ENCODE measurements at regions not wholly inside any gene's neighbourhood (a gene's known extent, or its start where the extent isn't known, plus 50 kb on each side); places are given as distances from the start of the nearest gene placed in this dataset.
"Not testable (repeated sequence)": the region's sequence is repeated elsewhere in the genome, so short reads cannot be mapped to it uniquely, and the experiment has no call there.

DNA sequence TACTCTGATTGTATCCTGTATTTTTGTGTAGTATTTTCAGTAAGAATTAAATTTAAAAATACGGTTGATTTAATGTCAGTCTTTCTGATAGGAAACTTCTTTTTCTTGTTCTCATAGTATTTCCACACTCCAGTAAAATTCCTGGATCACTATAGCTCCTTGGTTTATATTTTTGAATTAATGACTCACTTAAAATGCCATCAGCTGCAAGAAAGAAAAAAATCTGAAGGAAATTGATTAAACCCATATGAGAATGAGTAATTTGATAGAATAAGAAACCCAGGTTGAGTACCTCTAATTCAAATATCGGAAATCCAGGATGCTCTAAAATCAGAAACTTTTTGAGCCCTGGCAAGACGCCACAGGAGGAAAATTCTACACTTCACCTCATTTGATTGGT lies 186.8 kb upstream of the RND3 start:
- no peak for DNase-seq

DNA sequence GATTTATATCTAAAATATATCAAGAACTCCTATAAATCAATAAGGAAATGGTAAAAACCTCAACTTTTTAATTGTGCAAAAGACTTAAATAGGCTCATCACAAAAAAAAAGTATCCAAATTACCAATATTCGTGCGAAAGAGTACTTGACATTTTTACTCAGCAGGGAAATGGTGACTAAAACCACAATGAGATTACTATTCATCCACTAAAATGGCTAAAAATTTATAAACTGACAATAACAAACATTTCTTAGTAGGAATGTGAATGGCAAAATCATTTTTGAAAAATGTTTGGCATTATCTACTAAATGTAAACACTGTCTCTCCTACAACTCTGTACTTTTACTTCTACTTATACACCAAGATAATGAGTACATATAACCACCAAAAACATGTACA lies 184.8 kb upstream of the RND3 start:
- DNase-seq, result no peak

DNA sequence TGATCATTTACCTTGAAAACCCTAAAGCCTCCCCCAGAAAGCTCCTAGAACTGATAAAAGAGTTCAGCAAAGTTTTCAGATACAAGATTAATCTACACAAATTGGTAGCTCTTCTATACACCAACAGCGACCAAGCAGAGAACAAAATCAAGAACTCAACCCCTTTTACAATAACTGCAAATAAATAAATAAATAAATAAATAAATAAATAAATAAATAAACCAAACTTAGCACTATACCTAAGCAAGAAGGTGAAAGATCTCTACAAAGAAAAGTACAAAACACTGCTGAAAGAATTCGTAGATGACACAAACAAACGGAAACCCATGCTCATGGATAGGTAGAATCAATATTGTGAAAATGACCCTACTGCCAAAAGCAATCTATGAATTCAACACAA lies 182.0 kb upstream of the RND3 start:
- DNase-seq, result no peak

DNA sequence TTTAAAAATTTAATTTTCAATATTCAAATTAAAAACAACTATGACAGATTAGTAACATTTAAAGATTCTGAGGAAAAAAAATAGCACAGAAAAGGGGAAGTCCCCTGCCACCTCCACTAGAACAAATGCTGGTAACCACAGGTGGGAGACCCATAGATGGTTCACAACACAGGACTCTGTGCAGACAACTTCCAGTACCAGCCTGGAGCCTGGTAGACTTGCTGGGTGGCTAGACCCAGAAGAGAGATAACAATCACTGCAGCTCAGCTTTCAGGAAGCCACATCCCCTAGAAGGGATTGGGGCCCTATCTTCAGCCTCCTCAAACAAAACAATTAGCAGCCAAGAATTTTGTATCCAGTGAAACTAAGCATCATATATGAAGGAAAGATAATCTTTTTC lies 179.6 kb upstream of the RND3 start:
- DNase-seq, result not testable (repeated sequence)

DNA sequence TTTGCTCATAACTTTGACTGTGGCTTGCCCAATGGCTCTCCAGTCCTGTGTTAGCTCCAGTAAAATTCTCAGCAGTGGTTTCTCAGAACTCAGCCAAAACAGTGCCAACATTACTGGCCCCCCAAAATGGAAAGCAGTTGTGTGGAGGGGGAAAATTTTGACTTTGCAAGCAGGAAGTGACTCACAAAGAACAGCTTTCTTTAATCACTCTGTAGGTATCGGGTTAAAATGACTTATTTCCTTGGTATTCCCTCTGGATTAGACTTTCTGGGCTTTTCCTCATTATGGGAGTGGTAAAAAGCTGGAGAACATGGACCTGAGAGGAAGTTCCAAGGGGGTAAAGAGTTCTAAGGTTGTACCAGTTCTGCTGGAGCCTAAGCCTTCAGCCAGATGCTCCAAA lies 175.7 kb upstream of the RND3 start:
- DNase-seq, result peak in 1 of 3 donors; percentile 85

DNA sequence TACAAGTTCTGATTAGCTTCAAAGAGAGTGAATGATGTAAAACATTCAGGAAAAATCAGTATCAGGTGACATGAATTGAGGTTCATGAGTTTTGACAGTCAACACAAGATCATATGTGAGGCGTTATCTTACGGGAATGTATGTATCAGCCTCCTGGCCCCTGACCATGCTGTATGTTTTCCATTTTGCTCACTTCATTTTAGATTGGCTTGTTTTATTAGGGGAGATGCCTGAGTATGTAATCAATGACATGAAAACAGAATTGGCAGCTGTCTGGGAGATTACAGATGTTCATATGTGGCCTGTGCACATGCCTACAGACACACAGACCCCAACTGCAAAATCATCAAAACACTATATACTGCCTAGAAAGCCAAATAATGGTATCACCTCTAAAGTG lies 168.5 kb upstream of the RND3 start:
- peak in 1 of 3 donors; percentile 24 for DNase-seq

DNA sequence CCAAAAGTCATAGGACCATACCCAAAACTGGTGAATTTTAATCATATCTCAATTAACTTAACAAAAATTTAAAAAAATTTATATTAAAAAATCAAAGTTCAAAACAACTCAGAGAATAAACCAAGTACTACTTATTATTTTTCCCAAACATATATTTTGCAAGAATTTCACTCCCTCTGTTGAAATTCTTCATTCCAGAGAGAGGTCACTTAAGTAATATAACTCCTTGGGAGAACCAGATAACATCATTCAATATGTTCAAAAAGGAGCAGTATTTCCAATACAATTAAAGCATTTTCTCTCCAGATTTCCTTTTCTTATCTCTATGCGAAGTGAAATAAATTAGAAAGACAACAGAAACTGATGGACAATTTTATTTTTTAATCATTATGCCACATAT lies 165.9 kb upstream of the RND3 start:
- DNase-seq, result no peak

DNA sequence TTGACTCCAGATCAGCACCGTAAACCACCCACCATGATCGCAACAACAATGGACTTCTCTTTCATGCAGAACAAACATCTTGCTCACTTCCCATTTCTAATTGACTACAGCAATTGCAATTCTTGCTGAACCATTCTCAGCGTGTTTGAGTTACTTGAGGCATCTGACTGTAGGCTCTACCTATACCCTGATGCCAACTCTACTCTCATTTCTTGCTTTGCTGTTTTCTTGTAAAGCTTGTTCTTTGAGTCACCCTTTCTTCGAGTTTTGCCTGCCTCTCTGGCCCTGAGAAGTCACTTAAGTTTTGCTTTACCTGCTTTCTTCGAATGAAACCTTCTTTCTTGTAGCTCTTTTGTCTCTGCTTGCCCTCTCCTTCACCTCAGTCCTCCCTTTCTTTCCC lies 160.5 kb upstream of the RND3 start:
- no peak for DNase-seq

DNA sequence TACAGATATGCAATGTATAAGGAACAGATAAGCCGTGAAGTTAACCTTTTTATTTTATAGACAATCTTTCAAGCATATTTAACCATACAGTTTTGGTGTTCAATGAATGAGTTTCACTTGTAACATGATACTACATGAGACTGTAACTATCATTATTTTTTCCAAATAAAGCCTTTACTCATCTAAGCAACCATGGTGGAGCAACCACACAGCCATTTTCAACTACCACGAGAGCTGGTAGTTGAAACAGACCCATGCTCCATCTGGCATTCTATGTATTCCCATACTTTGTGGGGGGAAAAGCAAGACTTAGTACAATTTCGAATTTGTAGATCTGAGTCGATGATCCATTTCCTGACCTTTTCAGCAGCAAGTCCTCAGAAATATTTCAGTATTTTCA lies 159.3 kb upstream of the RND3 start:
- DNase-seq, result no peak

DNA sequence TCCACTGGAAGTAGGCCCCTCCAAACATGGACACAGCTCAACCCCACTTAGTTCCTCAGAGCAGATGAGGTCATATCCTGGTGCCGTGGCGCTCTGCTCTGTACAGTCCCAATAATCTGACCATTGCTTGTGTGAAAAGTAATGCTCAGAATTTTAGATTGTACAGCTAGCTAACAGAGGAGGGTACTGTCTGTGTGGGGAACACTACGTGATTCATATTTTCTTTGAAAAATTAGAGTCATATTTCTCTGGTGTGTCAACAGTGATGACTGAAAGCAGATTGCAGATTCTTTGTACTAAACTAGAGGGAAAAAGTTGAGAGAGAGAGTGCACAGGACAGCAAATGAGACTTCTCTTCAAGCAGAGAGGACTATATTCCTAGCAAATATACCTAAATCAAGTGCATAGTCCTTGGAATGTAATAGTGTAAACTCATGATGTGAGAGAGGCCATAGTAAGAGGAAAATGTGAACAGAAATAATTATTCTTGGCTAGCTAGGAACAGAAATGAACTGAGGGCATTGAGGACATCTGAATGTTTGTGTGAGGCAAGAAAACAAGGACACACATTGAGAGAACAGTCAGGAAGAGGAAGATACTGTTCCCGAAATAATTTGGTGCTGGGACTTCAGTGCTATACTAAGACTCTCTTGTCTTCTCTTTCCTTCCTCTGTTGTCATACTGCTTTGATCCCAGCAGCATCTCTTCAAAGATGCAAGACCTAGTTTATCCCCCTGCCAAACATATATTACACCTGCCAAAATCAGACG lies 157.0 kb upstream of the RND3 start:
- no peak for DNase-seq

DNA sequence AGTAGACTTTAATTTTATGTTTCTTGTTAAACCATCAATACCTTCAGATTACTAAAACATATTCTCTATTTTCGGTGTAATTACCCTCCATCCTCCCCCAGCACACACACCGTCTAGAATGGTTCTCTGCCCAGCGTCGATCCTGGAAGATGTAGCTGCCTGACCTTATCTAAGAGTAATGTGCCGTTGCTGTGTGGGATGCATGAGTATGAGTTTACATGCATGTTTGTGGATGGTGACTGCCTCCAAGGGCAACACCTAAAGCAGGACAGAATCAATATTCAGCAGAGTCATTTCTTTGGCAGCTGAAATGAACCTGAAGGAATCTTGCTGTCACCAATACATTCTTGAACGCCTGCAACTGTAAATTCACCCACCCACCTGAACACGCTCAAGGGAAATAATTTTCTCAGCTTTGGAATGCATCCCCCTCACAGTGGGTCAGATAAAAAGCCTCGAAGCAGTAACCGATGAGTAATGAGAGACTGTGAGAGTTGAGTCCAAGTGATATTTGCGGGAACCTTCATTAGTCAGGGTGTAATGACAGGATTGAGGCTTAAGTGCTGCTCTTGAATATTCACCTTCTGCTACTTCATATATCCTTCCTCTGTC lies 155.8 kb upstream of the RND3 start:
- DNase-seq, result no peak

DNA sequence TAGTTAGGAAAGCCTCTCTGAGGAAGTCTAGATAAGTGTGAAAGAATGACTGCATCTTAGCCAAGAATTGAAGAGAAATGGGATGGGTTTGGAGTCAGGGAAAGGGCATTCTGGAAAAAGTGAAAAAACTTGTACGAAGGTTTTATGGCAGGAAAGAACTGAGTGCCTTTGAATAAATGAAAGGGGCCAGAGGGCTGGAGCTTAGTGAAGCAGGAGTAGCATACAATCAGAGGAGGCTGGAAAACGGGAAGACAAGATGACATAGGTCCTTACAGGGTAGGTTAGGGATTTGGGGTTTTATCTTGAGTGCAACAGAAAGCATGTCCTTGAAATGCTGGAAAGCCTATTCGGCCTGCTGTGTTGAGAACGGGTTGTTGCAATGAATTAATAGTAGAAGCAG lies 152.6 kb upstream of the RND3 start:
- peak in 2 of 3 donors; percentile 40 to 77 for DNase-seq

DNA sequence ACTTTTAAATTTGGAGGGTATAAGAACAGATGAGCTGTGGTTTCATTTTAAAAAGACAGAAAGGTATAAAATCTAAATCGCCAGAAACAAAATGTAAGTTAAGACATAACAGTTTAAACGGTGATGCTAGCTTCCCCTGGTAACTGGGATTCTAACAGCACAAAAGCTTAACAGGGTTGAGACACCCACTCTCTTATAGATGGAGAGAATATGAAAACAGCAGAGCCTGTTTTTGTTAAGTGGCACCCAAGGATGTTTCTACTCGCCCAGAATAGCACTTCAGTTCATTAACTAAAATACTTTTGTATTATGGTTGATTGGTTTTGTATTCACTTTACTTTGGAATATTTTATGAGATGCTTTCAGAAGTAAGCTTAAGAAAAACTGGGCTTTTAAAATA lies 151.9 kb upstream of the RND3 start:
- peak in 1 of 3 donors; percentile 18 for DNase-seq

DNA sequence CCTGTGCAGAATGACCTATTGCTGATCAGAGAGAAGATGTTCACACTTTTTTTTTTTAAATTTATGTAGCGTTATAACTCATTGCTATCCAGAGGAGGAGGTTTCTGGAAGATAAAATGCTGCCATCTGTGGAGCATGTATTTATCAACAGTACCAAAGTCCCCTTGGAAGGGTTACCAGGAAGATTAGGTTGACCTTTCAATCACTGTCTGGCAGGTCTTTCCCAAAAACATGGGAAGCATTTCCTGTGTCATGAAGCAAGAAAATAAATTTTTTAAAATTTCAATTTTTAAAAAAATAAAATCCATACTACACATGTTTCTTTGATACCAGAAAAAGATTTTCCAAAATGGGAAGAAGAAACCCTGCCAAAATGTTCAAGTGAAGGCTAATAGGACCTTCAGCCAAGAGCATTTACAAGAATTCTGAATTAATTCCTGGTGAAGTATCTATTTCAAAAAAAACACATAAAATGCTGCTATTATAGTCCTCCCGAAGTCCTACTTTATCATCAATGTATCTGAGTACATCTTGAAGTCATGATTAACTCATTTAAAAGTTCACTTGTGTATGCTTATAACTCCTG lies 143.9 kb upstream of the RND3 start:
- DNase-seq, result peak in 1 of 3 donors; percentile 52

DNA sequence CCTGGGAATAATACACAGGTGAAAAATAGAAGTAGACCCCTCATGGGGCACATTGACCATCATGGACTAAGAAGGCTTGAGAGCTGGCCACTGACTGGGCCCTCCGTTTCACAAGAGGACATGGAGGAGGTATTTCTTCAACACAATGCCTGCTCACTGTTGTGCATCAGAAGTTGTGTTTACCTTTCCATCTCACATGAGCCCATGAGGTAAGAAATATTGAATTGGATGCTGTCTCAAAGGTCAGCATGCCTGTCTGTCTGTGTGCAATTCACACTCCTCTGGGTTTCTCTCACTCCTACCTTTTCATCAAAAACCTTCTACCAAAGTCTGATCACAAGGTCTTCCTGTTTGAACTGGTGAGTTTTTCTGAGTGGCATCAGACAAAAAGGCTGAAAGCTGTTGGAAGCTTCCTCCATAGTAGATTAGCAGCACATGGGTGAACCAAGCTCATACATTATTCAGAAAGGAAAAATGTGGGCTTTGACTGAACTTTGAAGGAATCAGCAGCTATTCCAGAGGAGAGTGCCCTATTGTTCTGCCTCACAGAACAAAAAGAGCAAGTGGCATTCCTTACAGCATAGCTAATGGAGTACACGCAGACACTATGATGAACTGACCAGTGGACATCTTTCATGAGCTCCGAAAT lies 143.2 kb upstream of the RND3 start:
- peak in 1 of 3 donors; percentile 42 for DNase-seq

DNA sequence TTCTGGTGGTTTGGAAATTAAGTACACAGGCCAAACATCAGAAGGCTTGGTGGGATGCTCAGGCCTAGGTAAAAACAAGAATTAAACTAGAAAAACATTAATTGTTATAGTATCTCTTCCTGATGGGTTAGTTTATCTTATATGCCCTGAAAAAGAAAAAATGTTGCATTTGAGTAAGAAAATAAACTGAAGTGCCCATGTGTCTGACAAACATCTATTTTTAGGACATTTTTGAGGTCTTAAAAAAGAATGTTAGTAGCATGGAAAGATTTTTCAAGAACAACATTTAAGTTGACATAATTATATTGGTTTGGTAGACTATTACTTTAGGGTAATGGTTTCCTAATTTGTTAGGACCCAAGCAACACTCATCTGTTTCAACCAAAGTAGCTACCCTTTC lies 140.1 kb upstream of the RND3 start:
- no peak for DNase-seq

DNA sequence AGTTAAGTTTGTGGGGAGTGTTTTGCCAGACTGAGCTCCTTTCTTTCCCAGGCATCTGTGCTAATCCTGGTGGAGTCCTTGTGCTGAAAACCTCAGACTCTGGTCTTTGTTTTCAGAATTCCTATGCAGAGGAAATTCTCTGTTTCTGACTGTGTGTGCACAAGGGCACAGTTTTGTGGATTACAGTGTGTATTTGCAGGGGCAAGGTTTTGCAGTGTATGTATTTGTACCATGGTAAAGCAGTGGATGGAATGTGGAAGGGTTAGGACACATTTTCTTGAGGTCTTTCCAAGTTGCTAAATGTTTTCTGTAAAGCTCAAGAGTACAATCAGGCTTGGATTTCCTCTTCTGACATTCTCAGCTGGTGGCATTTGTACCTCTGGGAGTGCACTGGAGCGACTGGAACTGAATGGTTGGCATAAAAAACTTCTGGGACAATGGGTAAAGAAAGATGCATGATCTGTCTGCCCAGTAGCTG lies 139.5 kb upstream of the RND3 start:
- DNase-seq, result peak in 1 of 3 donors; percentile 18

DNA sequence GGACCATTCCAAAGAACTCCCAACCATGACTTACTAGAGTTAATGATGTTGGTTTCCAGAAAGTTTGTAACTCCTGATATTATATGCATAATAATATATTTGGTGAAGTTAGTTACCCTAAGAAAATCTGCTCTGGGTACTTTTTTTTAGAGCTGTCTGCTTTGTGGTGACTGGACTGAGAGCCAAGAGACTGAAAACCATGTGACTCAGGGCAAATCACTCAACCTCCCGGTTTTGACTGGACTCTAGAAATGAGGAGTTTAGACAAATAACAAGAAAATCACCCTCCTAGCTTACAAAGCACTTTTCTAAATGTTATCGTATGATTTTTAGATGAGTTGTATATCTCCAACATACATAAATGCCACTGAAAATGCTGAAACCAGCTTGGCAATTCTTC lies 138.3 kb upstream of the RND3 start:
- DNase-seq, result no peak

DNA sequence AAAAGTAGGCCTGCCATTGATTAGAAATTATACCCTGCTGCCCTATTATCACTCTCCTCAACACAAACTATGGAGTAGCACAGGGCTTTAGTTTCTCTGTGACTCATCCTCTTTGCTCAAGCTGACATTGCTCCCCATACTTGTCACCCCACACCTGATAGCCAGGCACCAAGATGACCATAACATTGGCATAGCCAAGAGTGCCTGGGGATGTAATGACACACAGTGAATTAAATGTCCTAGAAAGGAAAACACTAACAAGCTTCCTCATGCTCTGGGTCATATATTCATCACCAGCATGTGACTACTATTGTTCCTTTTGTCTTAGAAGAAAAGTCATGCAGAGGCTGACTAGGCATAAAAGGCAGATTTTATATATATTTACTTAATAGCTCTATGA lies 137.8 kb upstream of the RND3 start:
- DNase-seq, result no peak

DNA sequence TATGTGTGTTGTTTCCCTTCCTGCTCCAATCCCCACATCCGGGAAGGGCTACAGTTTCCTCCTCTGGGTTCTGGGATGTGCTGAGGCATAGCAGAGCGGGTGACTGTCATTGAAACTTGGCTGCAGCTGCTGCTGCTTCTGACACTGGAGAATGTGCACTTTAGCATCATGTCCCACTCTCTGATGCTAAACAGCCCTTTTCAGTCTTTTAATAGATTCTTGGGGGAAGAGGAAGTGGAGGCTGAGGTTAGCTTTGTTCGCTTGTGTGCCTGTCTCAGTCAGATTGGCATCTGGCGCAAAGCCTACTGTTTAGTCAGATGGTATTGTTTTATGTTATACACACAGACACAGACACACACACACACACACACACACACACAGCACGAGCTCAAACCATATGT lies 136.5 kb upstream of the RND3 start:
- peak in 1 of 3 donors; percentile 55 for DNase-seq

DNA sequence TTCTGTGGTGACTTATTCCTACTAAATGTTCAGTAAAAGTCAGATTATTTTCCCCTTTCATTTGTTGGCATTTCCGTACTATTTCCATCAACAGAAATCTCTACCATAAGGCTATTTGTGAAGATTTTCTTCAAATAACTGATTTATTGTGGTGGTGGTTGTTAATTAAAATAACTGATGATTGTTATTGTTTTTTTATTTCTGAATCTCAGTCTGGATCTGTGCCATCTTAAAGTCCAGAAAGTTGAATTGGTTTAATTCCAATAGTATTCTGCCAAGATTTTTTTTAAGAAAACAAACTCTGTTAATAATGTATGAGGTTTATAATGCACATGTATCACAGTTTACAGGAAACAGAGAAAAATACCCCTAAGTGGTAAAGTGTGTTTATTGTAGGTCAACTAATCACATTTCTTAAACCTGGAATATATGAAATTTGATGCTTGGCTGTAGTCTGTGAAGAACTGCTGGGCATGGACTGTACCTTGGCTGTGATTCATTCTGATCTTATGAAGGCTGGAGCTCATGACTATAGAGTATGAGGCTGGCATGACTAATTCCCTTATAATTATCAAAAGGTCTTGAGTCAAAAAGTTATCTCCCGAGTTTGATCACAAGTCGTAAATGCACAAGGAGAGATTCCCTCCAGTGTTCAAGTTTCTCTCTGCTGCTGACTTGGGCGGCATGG lies 134.2 kb upstream of the RND3 start:
- DNase-seq, result peak in 1 of 3 donors; percentile 43

DNA sequence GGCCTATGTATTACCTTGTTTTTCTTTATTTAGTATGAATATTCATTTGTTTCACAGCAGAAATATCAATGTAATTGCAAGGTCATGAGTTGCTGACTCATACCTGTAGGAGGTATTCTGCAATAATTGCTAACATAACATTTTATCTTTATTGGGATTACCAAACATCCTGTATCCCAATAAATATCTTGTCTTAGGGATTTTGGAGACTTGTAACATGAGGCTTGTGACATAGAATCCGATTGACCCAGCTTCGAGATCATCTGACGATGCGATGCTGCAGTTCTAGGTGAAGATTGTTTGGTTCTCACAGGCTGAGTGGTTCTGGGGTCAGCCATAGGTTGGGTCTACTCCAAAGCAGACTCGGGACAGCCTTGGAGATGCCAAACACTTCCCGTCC lies 133.4 kb upstream of the RND3 start:
- no peak for DNase-seq
